ENCODE measurements at regions not wholly inside any gene's neighbourhood (a gene's known extent, or its start where the extent isn't known, plus 50 kb on each side); places are given as distances from the start of the nearest gene placed in this dataset.

- no peak overlapping the region for H3K4me3 ChIP-seq
- TF ChIP-seq CTCF (IDR thresholded peaks at IDR 0.05), result no peak
- no peaks in the 10 kb centered on the region for H3K9me3 ChIP-seq
- no peaks in the 10 kb centered on the region for H3K4me1 ChIP-seq (ENCODE audit: control insufficient read depth in 1 of 2, low read depth in 2 of 2)
- H3K36me3 ChIP-seq, result no peaks in the 10 kb centered on the region
- no peaks in the 10 kb centered on the region for H3K27me3 ChIP-seq (replicated peaks; ENCODE audit: insufficient read depth)
- ATAC-seq (ENCODE audit: insufficient number of reproducible peaks, low FRiP score, low read depth), result no peak
- H3K27ac ChIP-seq, result no peak overlapping the region
- no peak for DNase-seq (ENCODE audit: low spot score)
Measured at GRCh38 chr20:20970841-20971240, 135.3 kb downstream of the LINC00237 start.

DNA sequence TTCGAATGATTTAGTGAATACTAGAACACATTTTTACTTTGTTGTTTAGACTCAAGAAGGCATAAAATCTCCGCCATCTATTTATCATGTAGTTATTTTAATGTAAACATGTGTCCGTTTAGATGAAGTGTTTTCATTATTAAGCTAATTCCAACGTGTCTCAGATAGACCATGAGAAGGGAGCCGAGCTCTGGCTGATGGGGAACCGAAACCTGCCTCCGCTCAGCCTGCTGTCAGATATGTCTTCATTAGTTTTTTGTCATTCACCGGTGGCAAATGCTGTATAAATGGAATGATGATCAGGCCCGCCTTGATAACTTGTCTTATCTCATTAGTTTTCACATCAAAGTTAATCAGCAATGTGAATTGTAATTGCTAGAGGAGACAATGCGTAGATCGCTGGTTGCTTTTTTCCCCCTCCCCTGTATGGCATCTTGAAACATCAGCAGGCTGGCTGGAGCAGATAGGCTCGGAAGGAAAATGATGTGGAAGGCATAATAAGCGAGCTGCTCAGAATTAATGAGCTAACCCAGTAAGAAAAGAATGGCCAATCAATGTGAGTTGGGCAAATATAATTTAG is 136.4 kb downstream of the LINC00237 start:
- H3K36me3 ChIP-seq, result no peaks in the 10 kb centered on the region
- H3K4me1 ChIP-seq (ENCODE audit: control insufficient read depth in 1 of 2, low read depth in 2 of 2), result no peaks in the 10 kb centered on the region
- DNase-seq (ENCODE audit: low spot score) (no peak), ATAC-seq (ENCODE audit: insufficient number of reproducible peaks, low FRiP score, low read depth) (no peak)
- H3K4me3 ChIP-seq, result no peak overlapping the region
- no peaks in the 10 kb centered on the region for H3K27me3 ChIP-seq (replicated peaks; ENCODE audit: insufficient read depth)
- H3K9me3 ChIP-seq, result no peaks in the 10 kb centered on the region
- TF ChIP-seq CTCF (IDR thresholded peaks at IDR 0.05), result no peak
- H3K27ac ChIP-seq, result no peak overlapping the region

DNA sequence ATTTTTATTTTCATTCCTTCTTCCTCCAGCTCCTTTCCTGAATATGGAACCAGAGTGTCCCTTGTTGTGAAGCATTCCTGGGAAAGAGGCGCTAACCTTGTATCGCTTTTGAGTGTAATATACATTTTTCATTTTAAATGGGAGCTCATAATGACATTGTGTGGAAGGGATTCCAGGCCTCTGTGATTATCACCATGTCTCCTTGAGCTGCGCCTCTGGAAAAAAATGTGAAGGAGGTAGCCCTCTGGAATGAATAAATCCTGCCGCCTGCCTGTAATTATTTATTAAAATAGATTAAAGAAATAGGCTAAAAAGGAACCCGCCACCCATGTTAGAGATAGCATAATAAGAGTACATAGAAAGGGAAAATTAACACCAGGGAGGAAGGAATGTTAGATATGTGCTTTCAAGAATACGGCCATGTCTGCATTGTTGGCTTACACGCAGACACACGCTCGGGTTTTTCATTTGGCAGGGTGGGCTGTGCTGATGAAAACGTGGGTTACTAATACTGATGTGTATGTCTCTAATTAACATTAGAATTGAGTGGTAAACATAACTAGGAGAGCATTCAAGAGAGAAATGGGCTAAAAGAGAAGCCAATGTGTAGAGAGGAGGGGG is 138.5 kb downstream of the LINC00237 start:
- Histone ChIP-seq H3K27me3 (replicated peaks; ENCODE audit: insufficient read depth) (no peaks in the 10 kb centered on the region), H3K36me3 (no peaks in the 10 kb centered on the region), H3K4me1 (ENCODE audit: control insufficient read depth in 1 of 2, low read depth in 2 of 2) (no peaks in the 10 kb centered on the region), H3K27ac (no peak overlapping the region), H3K9me3 (no peaks in the 10 kb centered on the region), H3K4me3 (no peak overlapping the region)
- no peak for TF ChIP-seq CTCF (IDR thresholded peaks at IDR 0.05)
- no peak for DNase-seq (ENCODE audit: low spot score)
- ATAC-seq (ENCODE audit: insufficient number of reproducible peaks, low FRiP score, low read depth), result no peak

- Histone ChIP-seq H3K36me3 (no peaks in the 10 kb centered on the region), H3K27ac (no peak overlapping the region), H3K4me1 (ENCODE audit: control insufficient read depth in 1 of 2, low read depth in 2 of 2) (no peaks in the 10 kb centered on the region), H3K9me3 (no peaks in the 10 kb centered on the region), H3K4me3 (no peak overlapping the region), H3K27me3 (replicated peaks; ENCODE audit: insufficient read depth) (no peaks in the 10 kb centered on the region)
- no peak for ATAC-seq (ENCODE audit: insufficient number of reproducible peaks, low FRiP score, low read depth)
- no peak for DNase-seq (ENCODE audit: low spot score)
- TF ChIP-seq CTCF (IDR thresholded peaks at IDR 0.05), result no peak
Measured at GRCh38 chr20:20966171-20966570, 140.0 kb downstream of the LINC00237 start.

DNA sequence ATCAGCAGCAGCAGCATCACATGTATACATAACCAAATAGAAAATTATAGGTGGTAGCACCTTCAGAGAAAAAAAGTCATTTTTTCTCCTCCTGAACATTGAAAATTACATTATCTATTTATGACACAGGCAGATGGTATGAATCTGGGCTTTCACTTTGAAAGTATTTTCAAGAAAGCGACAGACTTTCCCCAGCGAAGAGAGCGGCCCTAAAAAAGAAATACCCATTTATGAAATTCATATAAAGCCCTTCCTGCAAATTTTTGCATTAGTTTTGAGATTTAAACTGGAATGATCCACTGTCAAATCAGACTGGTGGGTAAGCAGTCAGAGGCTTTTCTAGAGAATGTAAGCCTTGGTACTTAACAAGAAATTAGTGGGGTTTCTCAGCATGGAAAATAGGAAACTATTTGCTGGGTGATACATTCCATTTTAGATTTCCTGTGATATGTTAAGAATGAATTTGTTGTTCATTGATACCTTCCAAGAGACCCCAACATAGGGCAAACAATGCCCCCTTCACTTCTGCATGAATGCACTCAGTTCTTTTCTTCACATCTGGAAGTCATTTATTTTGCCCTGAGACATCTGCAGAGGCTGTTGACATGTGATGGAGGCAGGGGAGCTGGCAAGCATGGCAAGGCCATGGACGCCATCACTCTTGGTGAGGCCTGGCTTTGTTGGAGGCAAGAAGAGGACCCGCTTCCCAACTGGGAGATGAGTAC is 147.0 kb downstream of the LINC00237 start:
- no peaks in the 10 kb centered on the region for H3K36me3 ChIP-seq
- no peak for TF ChIP-seq CTCF (IDR thresholded peaks at IDR 0.05)
- DNase-seq (ENCODE audit: low spot score), result no peak
- H3K27me3 ChIP-seq (replicated peaks; ENCODE audit: insufficient read depth), result no peaks in the 10 kb centered on the region
- ATAC-seq (ENCODE audit: insufficient number of reproducible peaks, low FRiP score, low read depth), result no peak
- no peak overlapping the region for H3K4me3 ChIP-seq
- no peaks in the 10 kb centered on the region for H3K4me1 ChIP-seq (ENCODE audit: control insufficient read depth in 1 of 2, low read depth in 2 of 2)
- no peaks in the 10 kb centered on the region for H3K9me3 ChIP-seq
- H3K27ac ChIP-seq, result no peak overlapping the region
